ENCODE measurements at regions not wholly inside any gene's neighbourhood (a gene's known extent, or its start where the extent isn't known, plus 50 kb on each side); places are given as distances from the start of the nearest gene placed in this dataset.

DNA sequence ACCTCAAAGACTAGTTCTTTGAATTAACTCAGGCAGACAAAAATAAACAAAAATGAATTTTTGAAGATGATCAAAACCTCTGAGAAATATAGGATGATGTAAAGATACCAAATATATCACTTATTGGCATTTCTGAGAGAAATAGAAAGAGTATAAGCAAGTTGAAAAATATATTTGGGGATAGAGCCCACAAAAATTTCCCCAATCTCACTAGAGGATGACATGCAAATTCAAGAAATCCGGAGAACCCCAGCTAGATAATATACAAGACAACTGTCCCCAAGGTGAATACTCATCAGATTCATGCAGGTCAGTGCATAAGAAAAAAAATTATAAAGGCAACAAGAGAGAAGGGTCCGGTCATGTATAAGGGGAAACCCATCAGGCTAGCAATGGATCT, 129.1 kb downstream of the CXXC4 start:
- TF ChIP-seq, protein P1, sequence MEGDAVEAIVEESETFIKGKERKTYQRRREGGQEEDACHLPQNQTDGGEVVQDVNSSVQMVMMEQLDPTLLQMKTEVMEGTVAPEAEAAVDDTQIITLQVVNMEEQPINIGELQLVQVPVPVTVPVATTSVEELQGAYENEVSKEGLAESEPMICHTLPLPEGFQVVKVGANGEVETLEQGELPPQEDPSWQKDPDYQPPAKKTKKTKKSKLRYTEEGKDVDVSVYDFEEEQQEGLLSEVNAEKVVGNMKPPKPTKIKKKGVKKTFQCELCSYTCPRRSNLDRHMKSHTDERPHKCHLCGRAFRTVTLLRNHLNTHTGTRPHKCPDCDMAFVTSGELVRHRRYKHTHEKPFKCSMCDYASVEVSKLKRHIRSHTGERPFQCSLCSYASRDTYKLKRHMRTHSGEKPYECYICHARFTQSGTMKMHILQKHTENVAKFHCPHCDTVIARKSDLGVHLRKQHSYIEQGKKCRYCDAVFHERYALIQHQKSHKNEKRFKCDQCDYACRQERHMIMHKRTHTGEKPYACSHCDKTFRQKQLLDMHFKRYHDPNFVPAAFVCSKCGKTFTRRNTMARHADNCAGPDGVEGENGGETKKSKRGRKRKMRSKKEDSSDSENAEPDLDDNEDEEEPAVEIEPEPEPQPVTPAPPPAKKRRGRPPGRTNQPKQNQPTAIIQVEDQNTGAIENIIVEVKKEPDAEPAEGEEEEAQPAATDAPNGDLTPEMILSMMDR (IDR thresholded peaks at IDR 0.05) = no peak
- TF ChIP-seq POLR2A (IDR thresholded peaks at IDR 0.05) (no peak), POLR2AphosphoS5 (IDR thresholded peaks at IDR 0.05; ENCODE audit: insufficient read depth in 1 of 2, low read depth in 1 of 2) (no peak)
